NCI-H1930 (cell line): ENCODE measurements at regions not wholly inside any gene's neighbourhood (a gene's known extent, or its start where the extent isn't known, plus 50 kb on each side); places are given as distances from the start of the nearest gene placed in this dataset.

Experiments used
- DNase-seq, 2 experiments: peaks; one replicate each; lab custom pipeline; 2025; lab: John Stamatoyannopoulos, UW

DNA sequence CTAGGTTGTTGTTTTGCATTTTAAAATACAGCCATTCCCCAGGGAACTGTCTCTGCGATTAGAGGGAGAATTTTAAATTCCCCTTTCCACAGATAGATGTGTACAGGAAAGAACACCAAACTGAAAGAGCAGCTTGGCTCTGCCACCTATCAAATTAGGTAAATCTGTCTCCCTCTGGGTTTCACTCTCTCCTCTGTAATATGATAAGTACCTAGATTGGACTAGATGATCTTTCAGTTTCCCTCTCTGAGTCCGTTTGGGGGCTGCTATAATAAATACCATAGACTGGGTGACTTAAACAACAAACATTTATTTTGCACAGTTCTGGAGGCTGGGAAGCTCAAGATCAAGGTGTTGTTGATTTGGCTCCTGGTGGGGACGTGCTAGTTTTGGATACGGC, 186.0 kb downstream of the KIF20B start:
- DNase-seq, result no peak

GRCh38 chr10:89887830-89888229, 186.4 kb downstream of the KIF20B start:
- no peak for DNase-seq

- no peak for DNase-seq
Observed at GRCh38 chr10:89888321-89889070, 187.1 kb downstream of the KIF20B start.

DNA sequence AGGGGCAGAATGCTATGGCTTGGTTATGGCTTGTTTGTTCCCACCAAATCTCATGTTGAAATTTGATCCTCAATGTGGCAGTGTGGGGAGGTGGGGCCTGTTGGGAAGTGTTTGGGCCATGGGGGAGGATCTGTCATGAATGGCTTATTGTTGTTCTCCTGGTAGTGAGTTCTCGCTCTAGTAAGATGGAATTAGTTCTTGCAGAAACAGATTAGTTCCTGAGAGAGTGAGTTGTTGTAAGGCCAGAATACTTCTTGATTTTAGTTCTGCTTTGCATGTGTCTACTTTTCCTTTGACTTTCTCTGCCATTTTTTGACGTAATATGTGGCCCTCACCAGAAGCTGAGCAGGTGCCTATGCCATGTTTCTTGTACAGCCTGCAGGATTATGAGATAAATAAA, 188.2 kb downstream of the KIF20B start:
- no peak for DNase-seq

- no peak for DNase-seq
Observed at GRCh38 chr10:89891006-89891535, 189.7 kb downstream of the KIF20B start.

DNA sequence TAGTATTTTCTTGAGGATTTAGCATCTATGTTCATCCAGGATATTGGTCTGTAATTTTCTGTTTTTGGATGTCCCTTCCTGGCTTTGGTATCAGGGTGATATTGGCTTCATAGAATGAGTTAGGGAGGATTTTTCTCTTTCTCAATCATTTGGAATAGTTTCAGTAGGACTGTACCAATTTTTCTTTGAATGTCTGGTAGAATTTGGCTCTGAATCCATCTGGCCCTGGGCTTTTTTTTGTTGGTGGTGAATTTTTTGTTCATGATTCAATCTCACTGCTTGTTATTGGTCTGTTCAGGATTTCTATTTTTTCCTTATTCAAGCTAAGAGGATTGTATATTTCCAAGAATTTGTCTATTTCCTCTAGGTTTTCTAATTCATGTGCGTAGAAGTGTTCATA, 192.7 kb downstream of the KIF20B start:
- no peak for DNase-seq

GRCh38 chr10:89900554-89900953, 199.2 kb downstream of the KIF20B start:
- DNase-seq, result no peak

- DNase-seq, result no peak
Observed at GRCh38 chr10:89901895-89902294, 200.5 kb downstream of the KIF20B start.

DNA sequence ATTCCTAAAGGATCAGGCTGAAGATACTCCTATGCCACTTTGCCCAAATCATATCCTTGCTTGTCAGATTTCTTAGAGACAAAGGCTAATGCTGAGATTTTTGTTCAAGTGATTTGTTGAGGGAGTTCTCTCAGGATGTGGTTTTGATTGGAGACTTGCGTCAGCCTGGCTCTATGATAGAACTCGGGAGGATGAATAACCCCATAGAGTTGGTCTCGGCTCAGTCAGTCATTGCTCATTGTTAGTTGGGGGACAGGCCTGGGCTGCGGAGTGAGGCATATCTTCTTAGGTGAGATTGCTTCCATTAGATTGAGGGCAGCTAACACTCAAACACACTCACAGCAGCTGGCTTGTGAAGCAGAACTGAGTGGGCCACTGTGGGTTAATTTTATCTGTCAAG, 203.4 kb downstream of the KIF20B start:
- no peak for DNase-seq

DNA sequence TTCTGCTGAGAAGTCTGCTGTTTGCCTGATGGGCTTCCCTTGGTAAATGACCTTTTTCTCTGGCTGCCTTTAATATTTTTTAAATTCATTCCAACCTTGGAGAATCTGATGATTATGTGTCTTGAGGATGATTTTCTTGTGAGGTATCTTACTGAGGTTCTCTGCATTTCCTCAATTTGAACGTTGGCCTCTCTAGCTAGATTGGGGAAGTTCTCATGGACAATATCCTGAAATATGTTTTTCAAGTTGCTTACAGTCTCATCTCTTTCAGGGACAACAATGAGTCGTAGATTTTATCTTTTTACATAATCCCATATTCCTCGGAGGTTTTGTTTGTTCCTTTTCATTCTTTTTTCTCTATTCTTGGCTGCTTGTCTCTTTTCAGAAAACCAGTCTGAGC, 208.4 kb downstream of the KIF20B start:
- no peak for DNase-seq

DNA sequence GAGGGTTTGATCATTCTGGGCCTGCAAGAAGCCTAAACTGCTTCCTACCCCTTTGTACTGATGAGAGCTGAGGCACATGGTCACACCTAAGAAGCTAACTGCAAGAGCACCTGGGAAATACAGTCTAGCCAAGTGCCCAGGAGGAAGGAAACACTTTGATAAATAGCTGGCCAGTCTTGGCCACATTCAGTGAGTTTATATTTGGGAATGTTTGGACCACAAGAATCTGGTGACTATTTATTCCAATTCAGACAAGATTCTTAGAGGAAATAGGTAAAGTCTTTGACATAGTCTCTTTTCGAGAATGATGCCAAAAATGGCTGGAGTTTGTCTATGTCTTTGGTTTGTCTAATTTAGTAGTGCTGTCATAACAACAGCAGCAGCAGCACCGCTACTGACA, 213.6 kb downstream of the KIF20B start:
- DNase-seq, result no peak

GRCh38 chr10:89915968-89916367, 214.6 kb downstream of the KIF20B start:
- no peak for DNase-seq

DNA sequence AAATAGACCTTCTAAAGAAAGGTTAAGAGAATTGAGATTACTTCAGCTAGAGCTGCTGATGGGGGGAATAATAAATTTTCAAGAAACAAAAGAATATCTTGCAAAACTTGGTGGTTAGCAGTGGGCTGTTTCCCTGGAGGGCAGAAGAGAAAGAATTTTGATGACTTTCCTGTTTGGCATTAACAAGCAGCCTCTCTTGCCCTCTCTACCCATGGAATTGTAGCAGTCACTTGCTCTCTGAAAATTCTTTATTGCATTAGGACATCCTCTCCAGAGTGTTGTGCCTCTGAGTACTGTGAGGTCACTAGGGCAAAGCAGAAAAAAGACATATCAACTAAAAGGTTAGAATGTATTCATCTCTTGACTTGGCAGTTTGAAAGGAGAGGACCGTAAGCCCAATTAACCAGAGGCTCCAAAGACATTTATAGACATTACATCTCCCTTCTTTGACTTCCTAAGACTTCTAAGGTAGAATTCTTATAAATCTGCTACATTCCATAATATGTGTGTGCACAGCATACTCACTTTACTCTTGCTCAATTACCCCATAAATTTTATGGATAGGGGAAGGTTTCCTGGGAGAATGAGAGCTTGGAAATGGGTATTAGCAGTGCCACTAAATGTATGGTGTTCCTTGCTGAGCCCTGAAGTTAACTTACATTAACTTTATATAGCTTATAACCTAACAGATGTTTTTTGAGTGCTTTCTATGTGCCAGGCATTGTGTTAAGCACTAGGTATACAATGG, 215.3 kb downstream of the KIF20B start:
- DNase-seq, result no peak

GRCh38 chr10:89921403-89921802, 220.0 kb downstream of the KIF20B start:
- no peak for DNase-seq

DNA sequence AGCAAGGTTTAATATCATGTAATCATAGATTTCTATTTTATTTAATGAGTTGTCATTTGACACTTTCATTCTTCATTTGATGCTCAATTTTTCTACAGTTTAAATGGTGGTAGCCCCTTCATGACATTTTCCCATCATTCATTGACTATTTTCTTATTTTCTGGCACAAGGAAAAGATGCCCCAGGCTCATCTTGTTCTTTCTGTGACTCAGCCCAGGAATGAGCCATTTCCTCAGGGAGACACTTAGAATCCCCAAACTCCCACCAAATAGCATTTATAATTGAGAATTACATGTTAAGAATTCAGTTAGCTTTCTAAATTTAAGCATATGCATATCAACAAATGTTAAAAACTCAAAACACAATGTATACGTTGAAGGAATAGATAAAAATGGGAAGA, 222.3 kb downstream of the KIF20B start:
- DNase-seq, result no peak

DNA sequence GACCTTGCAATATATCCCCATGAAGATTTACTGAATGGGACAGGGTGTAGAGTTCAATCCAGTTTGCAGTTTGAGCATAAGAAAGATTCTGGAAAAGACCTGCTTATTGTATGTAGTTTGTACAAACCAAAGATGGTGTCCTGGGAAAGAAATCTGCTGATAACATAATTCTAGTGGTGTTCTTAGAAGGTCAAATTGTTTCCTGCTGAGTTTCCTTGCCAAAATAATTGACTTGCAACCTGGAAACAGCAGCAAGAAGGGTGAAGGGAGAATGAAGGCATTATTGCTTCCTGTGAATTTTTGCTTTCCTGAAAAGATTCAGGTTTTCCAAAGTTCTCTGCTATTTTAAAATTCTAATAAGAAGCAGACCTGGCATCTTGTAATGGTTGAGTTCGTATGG, 222.9 kb downstream of the KIF20B start:
- no peak for DNase-seq

- no peak for DNase-seq
Observed at GRCh38 chr10:89926736-89927135, 225.3 kb downstream of the KIF20B start.

DNA sequence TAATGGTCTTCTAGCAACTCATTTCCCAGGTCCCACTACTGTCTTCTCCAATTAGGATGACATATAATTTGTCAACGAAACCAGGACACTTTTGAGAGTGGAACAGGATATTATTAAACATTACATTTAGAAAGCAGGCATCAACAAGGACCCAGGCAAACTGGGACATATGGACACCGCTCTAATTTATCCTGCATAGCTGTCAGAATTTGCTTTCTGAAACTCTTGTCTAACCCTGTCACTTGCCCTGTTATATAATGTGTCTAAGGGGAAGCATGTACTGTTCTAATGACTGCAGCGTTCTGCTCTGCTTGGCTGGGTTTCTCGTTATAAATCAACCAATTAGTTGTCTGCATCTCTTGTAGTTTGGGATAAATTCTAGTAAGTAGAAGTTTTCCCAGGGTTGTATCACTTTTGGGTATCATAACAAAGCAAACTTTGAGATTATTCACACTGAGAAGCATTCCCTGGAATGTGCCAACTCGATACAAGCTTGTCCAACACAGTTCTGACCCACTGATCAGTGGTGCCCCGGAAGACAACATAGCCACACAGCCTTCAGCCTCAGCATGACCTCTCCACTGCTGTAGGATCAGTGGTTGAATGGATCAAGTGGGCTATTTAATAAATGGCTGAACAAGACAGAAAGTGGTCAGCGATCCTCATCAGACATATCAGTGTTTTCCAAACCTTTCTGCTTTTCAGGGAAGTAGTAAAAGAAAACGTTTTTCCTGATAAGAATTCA, 228.1 kb downstream of the KIF20B start:
- DNase-seq, result no peak

- no peak for DNase-seq
Observed at GRCh38 chr10:89937494-89937893, 236.1 kb downstream of the KIF20B start.

- no peak for DNase-seq
Observed at GRCh38 chr10:89940076-89940475, 238.7 kb downstream of the KIF20B start.

GRCh38 chr10:89942217-89942616, 240.8 kb downstream of the KIF20B start:
- DNase-seq, result no peak

- DNase-seq, result no peak
Observed at GRCh38 chr10:89944138-89944537, 242.7 kb downstream of the KIF20B start.

DNA sequence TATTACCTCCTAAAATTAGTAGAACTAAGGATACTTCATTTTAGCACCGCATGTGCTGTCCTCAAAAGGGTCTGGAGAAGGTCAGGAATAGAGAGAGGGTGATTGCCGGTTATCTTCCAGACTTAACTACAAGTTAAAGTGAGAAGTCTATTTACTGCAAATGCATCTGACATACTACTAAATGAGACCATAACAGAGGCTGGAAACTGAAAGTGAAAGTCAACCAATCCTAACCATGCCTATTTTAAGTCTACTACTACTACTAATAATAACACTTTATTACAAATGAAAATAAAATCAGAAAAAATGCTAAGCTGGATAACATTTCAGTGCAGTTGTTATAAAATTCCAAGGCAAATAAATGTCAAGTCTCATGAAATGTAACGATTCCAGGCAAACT, 244.7 kb downstream of the KIF20B start:
- no peak for DNase-seq
